GM13976 (cell line): ENCODE measurements at regions not wholly inside any gene's neighbourhood (a gene's known extent, or its start where the extent isn't known, plus 50 kb on each side); places are given as distances from the start of the nearest gene placed in this dataset.

Experiments used
- DNase-seq: peaks from one replicate; pipeline ENCODE4 v3.0.0; 2012; ENCODE audit warnings: low spot score
- CTCF ChIP-seq: IDR thresholded peaks from 2 replicates; pipeline ENCODE4 v1.5.1; 2012; ENCODE audit warnings: borderline replicate concordance, mild to moderate bottlenecking; ENCODE audit not compliant: insufficient read depth; ENCODE audit errors: extremely low read depth, missing control alignments, control extremely low read depth
- in situ Hi-C: fragments of 300-500 bp; cut with MboI; formaldehyde crosslinking; loops from one replicate; pipeline ENCODE4 v1.12.0; 2022; ENCODE audit warnings: low sequenced_read_pairs, mixed read lengths, inconsistent platforms; ENCODE audit not compliant: unreplicated experiment

GRCh38 chr18:7454429-7454828 lies 112.7 kb upstream of the PTPRM start:
- in situ Hi-C loops = no loop called here
- no peak for TF ChIP-seq CTCF
- no peak for DNase-seq

- in situ Hi-C loops = no loop called here
- no peak for TF ChIP-seq CTCF
- DNase-seq = no peak
Measured at GRCh38 chr18:7456376-7456775, 110.7 kb upstream of the PTPRM start.

GRCh38 chr18:7457262-7457661 lies 109.9 kb upstream of the PTPRM start:
- TF ChIP-seq CTCF = no peak
- DNase-seq = no peak
- in situ Hi-C loops = no loop called here

GRCh38 chr18:7458884-7459283 lies 108.2 kb upstream of the PTPRM start:
- in situ Hi-C loops = no loop called here
- TF ChIP-seq CTCF = no peak
- DNase-seq = no peak

- DNase-seq = no peak
- TF ChIP-seq CTCF = no peak
- in situ Hi-C loops = no loop called here
Measured at GRCh38 chr18:7459851-7460770, 107.0 kb upstream of the PTPRM start.

GRCh38 chr18:7464245-7464966 lies 102.7 kb upstream of the PTPRM start:
- TF ChIP-seq CTCF = no peak
- no peak for DNase-seq
- in situ Hi-C loops = no loop called here
